ENCODE measurements at regions not wholly inside any gene's neighbourhood (a gene's known extent, or its start where the extent isn't known, plus 50 kb on each side); places are given as distances from the start of the nearest gene placed in this dataset.

DNA sequence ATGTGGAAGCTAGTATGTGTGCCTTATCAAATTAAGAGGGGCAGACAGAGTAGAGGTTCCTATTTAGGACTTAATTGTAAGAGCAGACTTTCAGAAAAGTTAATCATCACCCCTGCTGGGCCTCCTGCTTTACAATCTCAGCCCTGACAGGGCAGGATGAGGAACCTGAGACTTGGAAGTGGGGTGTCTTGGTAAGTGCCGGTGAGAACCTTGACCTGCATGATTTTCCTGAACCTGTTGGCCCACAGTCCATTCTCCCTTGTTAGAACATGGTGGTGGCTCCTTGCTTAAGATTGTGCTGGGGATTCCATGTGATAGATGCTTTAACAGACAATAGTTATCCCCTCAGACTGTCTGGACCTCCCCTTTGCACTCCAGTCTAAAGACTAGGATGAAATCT is 141.7 kb upstream of the TMEM72 start:
- no peak for DNase-seq (ENCODE audit: low read depth in 2 of 2)

GRCh38 chr10:44771233-44771995 is 139.7 kb upstream of the TMEM72 start:
- Histone ChIP-seq H4K20me1 (ENCODE audit: control insufficient read depth, extremely low read depth, insufficient read depth, low read length) (no peaks in the 10 kb centered on the region), H3K27me3 (ENCODE audit: control insufficient read depth, insufficient read depth, low read length) (no peaks in the 10 kb centered on the region), H3K4me3 (replicated peaks in 1 of 4; ENCODE audit: control extremely low read depth in 1 of 4, insufficient read depth in 1 of 4, low read depth in 3 of 4, low read length in 4 of 4) (no peak overlapping the region), H2AFZ (ENCODE audit: low read length) (no peak overlapping the region), H3K4me2 (ENCODE audit: extremely low read depth, insufficient read depth, low read length) (no peak overlapping the region), H3K36me3 (ENCODE audit: control insufficient read depth, insufficient read depth, low read length) (no peaks in the 10 kb centered on the region), H3K9me3 (ENCODE audit: control insufficient read depth, insufficient read depth, low read depth, low read length) (no peaks in the 10 kb centered on the region), H3K4me1 (ENCODE audit: control insufficient read depth, extremely low read depth, insufficient read depth, low read length) (no peaks in the 10 kb centered on the region), H3K79me2 (ENCODE audit: control insufficient read depth, insufficient read depth, low read length) (no peaks in the 10 kb centered on the region), H3K9ac (ENCODE audit: insufficient read depth, low read length) (no peak overlapping the region), H3K27ac (ENCODE audit: insufficient read depth, low read length) (no peak overlapping the region)
- TF ChIP-seq, protein P1, sequence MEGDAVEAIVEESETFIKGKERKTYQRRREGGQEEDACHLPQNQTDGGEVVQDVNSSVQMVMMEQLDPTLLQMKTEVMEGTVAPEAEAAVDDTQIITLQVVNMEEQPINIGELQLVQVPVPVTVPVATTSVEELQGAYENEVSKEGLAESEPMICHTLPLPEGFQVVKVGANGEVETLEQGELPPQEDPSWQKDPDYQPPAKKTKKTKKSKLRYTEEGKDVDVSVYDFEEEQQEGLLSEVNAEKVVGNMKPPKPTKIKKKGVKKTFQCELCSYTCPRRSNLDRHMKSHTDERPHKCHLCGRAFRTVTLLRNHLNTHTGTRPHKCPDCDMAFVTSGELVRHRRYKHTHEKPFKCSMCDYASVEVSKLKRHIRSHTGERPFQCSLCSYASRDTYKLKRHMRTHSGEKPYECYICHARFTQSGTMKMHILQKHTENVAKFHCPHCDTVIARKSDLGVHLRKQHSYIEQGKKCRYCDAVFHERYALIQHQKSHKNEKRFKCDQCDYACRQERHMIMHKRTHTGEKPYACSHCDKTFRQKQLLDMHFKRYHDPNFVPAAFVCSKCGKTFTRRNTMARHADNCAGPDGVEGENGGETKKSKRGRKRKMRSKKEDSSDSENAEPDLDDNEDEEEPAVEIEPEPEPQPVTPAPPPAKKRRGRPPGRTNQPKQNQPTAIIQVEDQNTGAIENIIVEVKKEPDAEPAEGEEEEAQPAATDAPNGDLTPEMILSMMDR (conservative IDR thresholded peaks at IDR 0.05 in 1 of 2, IDR thresholded peaks at IDR 0.05 in 1 of 2; ENCODE audit: low read depth in 1 of 2, low read length in 2 of 2): no peak
- TF ChIP-seq EZH2 (IDR thresholded peaks at IDR 0.05; ENCODE audit: low read length, missing control alignments): no peak
- no peak for DNase-seq (ENCODE audit: low read depth in 2 of 2)

More for the DNA sequence above, 141.7 kb upstream of the TMEM72 start:
- Histone ChIP-seq H3K36me3 (ENCODE audit: control insufficient read depth, insufficient read depth, low read length) (no peaks in the 10 kb centered on the region), H3K4me2 (ENCODE audit: extremely low read depth, insufficient read depth, low read length) (no peak overlapping the region), H3K4me3 (replicated peaks in 1 of 4; ENCODE audit: control extremely low read depth in 1 of 4, insufficient read depth in 1 of 4, low read depth in 3 of 4, low read length in 4 of 4) (no peak overlapping the region), H3K9ac (ENCODE audit: insufficient read depth, low read length) (no peak overlapping the region), H3K27ac (ENCODE audit: insufficient read depth, low read length) (no peak overlapping the region), H3K27me3 (ENCODE audit: control insufficient read depth, insufficient read depth, low read length) (no peaks in the 10 kb centered on the region), H4K20me1 (ENCODE audit: control insufficient read depth, extremely low read depth, insufficient read depth, low read length) (no peaks in the 10 kb centered on the region), H2AFZ (ENCODE audit: low read length) (no peak overlapping the region), H3K79me2 (ENCODE audit: control insufficient read depth, insufficient read depth, low read length) (no peaks in the 10 kb centered on the region), H3K4me1 (ENCODE audit: control insufficient read depth, extremely low read depth, insufficient read depth, low read length) (no peaks in the 10 kb centered on the region), H3K9me3 (ENCODE audit: control insufficient read depth, insufficient read depth, low read depth, low read length) (no peaks in the 10 kb centered on the region)
- no peak for TF ChIP-seq EZH2 (IDR thresholded peaks at IDR 0.05; ENCODE audit: low read length, missing control alignments)
- TF ChIP-seq, protein P1 (conservative IDR thresholded peaks at IDR 0.05 in 1 of 2, IDR thresholded peaks at IDR 0.05 in 1 of 2; ENCODE audit: low read depth in 1 of 2, low read length in 2 of 2): no peak

- Histone ChIP-seq H3K9me3 (ENCODE audit: control insufficient read depth, insufficient read depth, low read depth, low read length) (no peaks in the 10 kb centered on the region), H3K79me2 (ENCODE audit: control insufficient read depth, insufficient read depth, low read length) (no peaks in the 10 kb centered on the region), H3K9ac (ENCODE audit: insufficient read depth, low read length) (no peak overlapping the region), H3K4me3 (replicated peaks in 1 of 4; ENCODE audit: control extremely low read depth in 1 of 4, insufficient read depth in 1 of 4, low read depth in 3 of 4, low read length in 4 of 4) (no peak overlapping the region), H3K4me2 (ENCODE audit: extremely low read depth, insufficient read depth, low read length) (no peak overlapping the region), H3K36me3 (ENCODE audit: control insufficient read depth, insufficient read depth, low read length) (no peaks in the 10 kb centered on the region), H2AFZ (ENCODE audit: low read length) (no peak overlapping the region), H3K27me3 (ENCODE audit: control insufficient read depth, insufficient read depth, low read length) (no peaks in the 10 kb centered on the region), H3K27ac (ENCODE audit: insufficient read depth, low read length) (no peak overlapping the region), H3K4me1 (ENCODE audit: control insufficient read depth, extremely low read depth, insufficient read depth, low read length) (no peaks in the 10 kb centered on the region), H4K20me1 (ENCODE audit: control insufficient read depth, extremely low read depth, insufficient read depth, low read length) (no peaks in the 10 kb centered on the region)
- DNase-seq (ENCODE audit: low read depth in 2 of 2): no peak
- TF ChIP-seq, protein P1 (conservative IDR thresholded peaks at IDR 0.05 in 1 of 2, IDR thresholded peaks at IDR 0.05 in 1 of 2; ENCODE audit: low read depth in 1 of 2, low read length in 2 of 2): no peak
- TF ChIP-seq EZH2 (IDR thresholded peaks at IDR 0.05; ENCODE audit: low read length, missing control alignments): no peak
Measured at GRCh38 chr10:44773565-44773964, 137.6 kb upstream of the TMEM72 start.
